IMR-90 (cell line): ENCODE measurements at regions not wholly inside any gene's neighbourhood (a gene's known extent, or its start where the extent isn't known, plus 50 kb on each side); places are given as distances from the start of the nearest gene placed in this dataset.

Source experiments
- ATAC-seq: fragments of 200-7000 bp; cut with Tn5 transposase; 2 replicates; pipeline ENCODE4 v1.9.1; 2020; ENCODE audit warnings: low read depth, mild to moderate bottlenecking, moderate library complexity
- BruUV-seq: library from RNA; stranded (reverse); fragments of 400-500 nt; replicated peaks from 2 replicates; lab custom pipeline; 2021; lab: Mats Ljungman, UMichigan
- CTCF ChIA-PET: fragments of 300-600 bp; formaldehyde crosslinking; extraction: SDS; loops from one replicate; lab custom pipeline; 2021; ENCODE audit warnings: antibody characterized with exemption; lab: Yijun Ruan, JAX
- POLR2A ChIA-PET: fragments of 300-600 bp; sonication (Branson Sonifier 250); formaldehyde crosslinking; loops from one replicate; lab custom pipeline; 2022; ENCODE audit warnings: antibody characterized with exemption; ENCODE audit not compliant: unreplicated experiment; lab: Charles Lee
- DNase-seq: peaks from one replicate; pipeline ENCODE4 v3.0.0; 2013
- H2AFZ ChIP-seq: replicated peaks from 2 replicates; pipeline ENCODE3; 2013; ENCODE audit warnings: low read length, mild to moderate bottlenecking; ENCODE audit not compliant: poor library complexity
- H2AK5ac ChIP-seq: 2 replicates; pipeline ENCODE4 v1.6.1; 2013; ENCODE audit warnings: low read depth, low read length, inconsistent platforms
- H2AK9ac ChIP-seq: replicated peaks from 2 replicates; pipeline ENCODE3; 2013; ENCODE audit warnings: mild to moderate bottlenecking, low read depth, low read length, moderate library complexity; ENCODE audit not compliant: poor library complexity
- H2BK120ac ChIP-seq: 2 replicates; pipeline ENCODE4 v1.6.1; 2013; ENCODE audit warnings: low read depth, low read length, inconsistent platforms
- H2BK15ac ChIP-seq: 3 replicates; pipeline ENCODE4 v1.6.1; 2013; ENCODE audit warnings: low read depth, low read length, inconsistent platforms
- H2BK20ac ChIP-seq: 2 replicates; pipeline ENCODE4 v1.6.1; 2013; ENCODE audit warnings: low read depth, mild to moderate bottlenecking, inconsistent platforms, low read length, moderate library complexity
- H2BK5ac ChIP-seq: 2 replicates; pipeline ENCODE4 v1.6.1; 2013; ENCODE audit warnings: mild to moderate bottlenecking, low read depth, low read length, inconsistent platforms; ENCODE audit not compliant: poor library complexity, severe bottlenecking
- H3K14ac ChIP-seq: replicated peaks from 2 replicates; pipeline ENCODE4 v1.6.1; 2013; ENCODE audit warnings: low read depth, low read length, inconsistent platforms
- H3K18ac ChIP-seq: 2 replicates; pipeline ENCODE4 v1.6.1; 2013; ENCODE audit warnings: low read depth, low read length, control low read depth
- H3K23ac ChIP-seq: 2 replicates; pipeline ENCODE4 v1.6.1; 2013; ENCODE audit warnings: low read depth, low read length, inconsistent platforms
- H3K27ac ChIP-seq: 2 replicates; pipeline ENCODE4 v1.5.1; 2013; ENCODE audit warnings: mild to moderate bottlenecking, control low read depth, low read length; ENCODE audit not compliant: insufficient read depth
- H3K27me3 ChIP-seq: 2 replicates; pipeline ENCODE4 v1.6.1; 2013; ENCODE audit warnings: low read length; ENCODE audit not compliant: control insufficient read depth, insufficient read depth
- H3K36me3 ChIP-seq: 2 replicates; pipeline ENCODE4 v1.6.1; 2013; ENCODE audit warnings: low read length, mixed read lengths; ENCODE audit not compliant: control insufficient read depth, insufficient read depth
- H3K4ac ChIP-seq: 2 replicates; pipeline ENCODE4 v1.6.1; 2013; ENCODE audit warnings: low read depth, low read length, inconsistent platforms
- H3K4me1 ChIP-seq: 2 replicates; pipeline ENCODE4 v1.6.1; 2013; ENCODE audit warnings: low read length, mixed read lengths; ENCODE audit not compliant: control insufficient read depth, insufficient read depth
- H3K4me2 ChIP-seq: 2 replicates; pipeline ENCODE4 v1.6.1; 2013; ENCODE audit warnings: low read depth, mild to moderate bottlenecking, control low read depth, low read length, moderate library complexity
- H3K4me3 ChIP-seq: 2 replicates; pipeline ENCODE4 v1.5.1; 2013; ENCODE audit warnings: low read depth, mild to moderate bottlenecking, control low read depth, low read length, moderate library complexity; ENCODE audit not compliant: insufficient read depth
- H3K56ac ChIP-seq: 2 replicates; pipeline ENCODE4 v1.6.1; 2013; ENCODE audit warnings: low read length, inconsistent platforms; ENCODE audit not compliant: insufficient read depth; ENCODE audit errors: extremely low read depth
- H3K79me1 ChIP-seq, 2 experiments: 2 replicates each; pipeline ENCODE4 v1.6.1; 2013; ENCODE audit warnings: low read length in 2 of 2, inconsistent platforms in 1 of 2, low read depth in 1 of 2
- H3K9ac ChIP-seq: 2 replicates; pipeline ENCODE4 v1.6.1; 2013; ENCODE audit warnings: low read depth, low read length, control low read depth
- H3K9me1 ChIP-seq: 2 replicates; pipeline ENCODE4 v1.6.1; 2013; ENCODE audit warnings: low read length, inconsistent platforms; ENCODE audit not compliant: insufficient read depth
- H3K9me3 ChIP-seq: 2 replicates; pipeline ENCODE4 v1.6.1; 2013; ENCODE audit warnings: low read length; ENCODE audit not compliant: control insufficient read depth, insufficient read depth
- H4K20me1 ChIP-seq: 2 replicates; pipeline ENCODE4 v1.6.1; 2013; ENCODE audit warnings: low read length, inconsistent platforms; ENCODE audit not compliant: insufficient read depth
- H4K5ac ChIP-seq: 2 replicates; pipeline ENCODE4 v1.6.1; 2013; ENCODE audit warnings: mild to moderate bottlenecking, low read depth, low read length, control low read depth
- H4K8ac ChIP-seq, 2 experiments: 2 replicates each; pipeline ENCODE4 v1.6.1; 2013; ENCODE audit warnings: low read depth in 2 of 2, low read length in 2 of 2, control low read depth in 1 of 2, inconsistent platforms in 1 of 2
- H4K91ac ChIP-seq: 2 replicates; pipeline ENCODE4 v1.6.1; 2013; ENCODE audit warnings: low read depth, low read length, inconsistent platforms; ENCODE audit not compliant: insufficient read depth
- BHLHE40 ChIP-seq: fragments of 150-350 bp; IDR thresholded peaks from 2 replicates; pipeline ENCODE4 v1.6.1; 2016; ENCODE audit warnings: mild to moderate bottlenecking, low read depth, low read length
- CEBPB ChIP-seq: IDR thresholded peaks from 2 replicates; pipeline ENCODE4 v1.6.1; 2012; ENCODE audit warnings: low read depth, low read length, improper control_type of control experiment
- CHD1 ChIP-seq: IDR thresholded peaks from 2 replicates; pipeline ENCODE4 v1.6.1; 2012; ENCODE audit warnings: low read depth, low read length, improper control_type of control experiment
- CTCF ChIP-seq: conservative IDR thresholded peaks from 2 replicates; pipeline ENCODE4 v1.5.1; 2012; ENCODE audit warnings: mild to moderate bottlenecking, low read depth, low read length, improper control_type of control experiment
- ELK1 ChIP-seq: fragments of 150-350 bp; IDR thresholded peaks from 2 replicates; pipeline ENCODE4 v1.6.1; 2016; ENCODE audit warnings: low read depth, mild to moderate bottlenecking, low read length, moderate library complexity, borderline replicate concordance
- FOS ChIP-seq: fragments of 150-350 bp; IDR thresholded peaks from 2 replicates; pipeline ENCODE4 v1.6.1; 2016; ENCODE audit warnings: low read depth, low read length
- MAFK ChIP-seq: IDR thresholded peaks from 2 replicates; pipeline ENCODE4 v1.6.1; 2012; ENCODE audit warnings: low read depth, low read length, improper control_type of control experiment
- MAZ ChIP-seq: IDR thresholded peaks from 2 replicates; pipeline ENCODE4 v1.6.1; 2012; ENCODE audit warnings: low read depth, mild to moderate bottlenecking, low read length, improper control_type of control experiment, moderate library complexity, borderline replicate concordance
- MXI1 ChIP-seq: IDR thresholded peaks from 2 replicates; pipeline ENCODE4 v1.6.1; 2012; ENCODE audit warnings: low read depth, mild to moderate bottlenecking, low read length, moderate library complexity, borderline replicate concordance
- NFE2L2 ChIP-seq: fragments of 150-350 bp; IDR thresholded peaks from 2 replicates; pipeline ENCODE4 v1.6.1; 2016; ENCODE audit warnings: low read depth, mild to moderate bottlenecking, low read length
- POLR2A ChIP-seq: IDR thresholded peaks from 2 replicates; pipeline ENCODE4 v1.6.1; 2012; ENCODE audit warnings: mild to moderate bottlenecking, low read depth, low read length
- RAD21 ChIP-seq: IDR thresholded peaks from 2 replicates; pipeline ENCODE4 v1.6.1; 2012; ENCODE audit warnings: low read length, improper control_type of control experiment
- RCOR1 ChIP-seq: IDR thresholded peaks from 2 replicates; pipeline ENCODE4 v1.6.1; 2012; ENCODE audit warnings: mild to moderate bottlenecking, low read length, improper control_type of control experiment; ENCODE audit not compliant: insufficient replicate concordance
- RFX5 ChIP-seq: IDR thresholded peaks from 2 replicates; pipeline ENCODE4 v1.8.0; 2012; ENCODE audit warnings: low read depth, mild to moderate bottlenecking, low read length, moderate library complexity
- SMC3 ChIP-seq: fragments of 150-350 bp; IDR thresholded peaks from 2 replicates; pipeline ENCODE4 v1.6.1; 2016; ENCODE audit warnings: low read depth, mild to moderate bottlenecking, antibody characterized with exemption, low read length, moderate library complexity
- USF2 ChIP-seq: fragments of 150-350 bp; IDR thresholded peaks from 2 replicates; pipeline ENCODE4 v1.6.1; 2017; ENCODE audit warnings: mild to moderate bottlenecking, antibody characterized with exemption, low read length, low read depth
- WGBS, 2 experiments: methylation state at CpG; one replicate each; pipeline versions ENCODE4 v1.1.5 to v1.1.7; 2013; ENCODE audit warnings: missing lambda C conversion rate in 2 of 2; ENCODE audit not compliant: insufficient read length in 1 of 2; ENCODE audit errors: extremely low coverage in 2 of 2; 5-methylcytosine and 5-hydroxymethylcytosine counted together
- dilution Hi-C: fragments of 300-500 bp; cut with HindIII; formaldehyde crosslinking; loops from one replicate; pipeline ENCODE4 v1.14.3; 2018; ENCODE audit warnings: low sequenced_read_pairs; ENCODE audit not compliant: unreplicated experiment
- in situ Hi-C: fragments of 300-500 bp; cut with MboI; formaldehyde crosslinking; loops from 3 replicates; pipeline ENCODE4 v1.14.3; 2019; ENCODE audit warnings: low sequenced_read_pairs, inconsistent platforms, mixed read lengths
- intact Hi-C: fragments of 100-400 bp; cut with micrococcal nuclease; formaldehyde crosslinking; loops from 2 replicates; pipeline ENCODE4 v1.10.0; 2022

- Histone ChIP-seq H3K14ac (no peak overlapping the region), H3K9me1 (no peaks in the 10 kb centered on the region), H4K8ac (no peak overlapping the region), H3K56ac (no peak overlapping the region), H2BK5ac (no peak overlapping the region), H3K4me2 (no peak overlapping the region), H2AK5ac (no peak overlapping the region), H3K27ac (no peak overlapping the region), H3K36me3 (no peaks in the 10 kb centered on the region), H3K4me3 (no peak overlapping the region), H3K4ac (no peak overlapping the region), H4K91ac (no peak overlapping the region), H3K4me1 (no peaks in the 10 kb centered on the region), H2BK20ac (no peak overlapping the region), H3K79me1 (no peaks in the 10 kb centered on the region), H3K9ac (no peak overlapping the region), H3K27me3 (no peaks in the 10 kb centered on the region), H2BK120ac (no peak overlapping the region), H4K20me1 (no peaks in the 10 kb centered on the region), H2BK15ac (no peak overlapping the region), H2AK9ac (no peak overlapping the region), H4K5ac (no peak overlapping the region), H3K18ac (no peak overlapping the region), H3K23ac (no peak overlapping the region), H3K9me3 (no peaks in the 10 kb centered on the region), H2AFZ (no peak overlapping the region)
- in situ Hi-C loops (no loop called here), dilution Hi-C loops (no loop called here), intact Hi-C loops (no loop called here)
- TF ChIP-seq CEBPB, result no peak
- TF ChIP-seq BHLHE40, result no peak
- no peak for TF ChIP-seq RAD21
- TF ChIP-seq RFX5, result no peak
- TF ChIP-seq CHD1, result no peak
- no peak for TF ChIP-seq USF2
- no peak for TF ChIP-seq ELK1
- no peak for TF ChIP-seq NFE2L2
- no peak for TF ChIP-seq FOS
- TF ChIP-seq MXI1, result no peak
- TF ChIP-seq MAZ, result no peak
- TF ChIP-seq MAFK, result no peak
- no peak for TF ChIP-seq RCOR1
- TF ChIP-seq CTCF, result no peak
- no peak for TF ChIP-seq SMC3
- no peak for TF ChIP-seq POLR2A
- DNase-seq, result no peak
- CTCF ChIA-PET, result no interaction called here
- ATAC-seq, result no peak
- POLR2A ChIA-PET, result no interaction called here
- no TSS peak for BruUV-seq
- WGBS, 2 experiments, result no CpG with 5 or more reads among the region's 2 CpGs
Observed at GRCh38 chr4:57496697-57497471, 386.7 kb upstream of the IGFBP7 start.
